ENCODE measurements at regions not wholly inside any gene's neighbourhood (a gene's known extent, or its start where the extent isn't known, plus 50 kb on each side); places are given as distances from the start of the nearest gene placed in this dataset.
A peak's percentile ranks its signal among the peaks of the same experiment; 100 is the strongest.

DNA sequence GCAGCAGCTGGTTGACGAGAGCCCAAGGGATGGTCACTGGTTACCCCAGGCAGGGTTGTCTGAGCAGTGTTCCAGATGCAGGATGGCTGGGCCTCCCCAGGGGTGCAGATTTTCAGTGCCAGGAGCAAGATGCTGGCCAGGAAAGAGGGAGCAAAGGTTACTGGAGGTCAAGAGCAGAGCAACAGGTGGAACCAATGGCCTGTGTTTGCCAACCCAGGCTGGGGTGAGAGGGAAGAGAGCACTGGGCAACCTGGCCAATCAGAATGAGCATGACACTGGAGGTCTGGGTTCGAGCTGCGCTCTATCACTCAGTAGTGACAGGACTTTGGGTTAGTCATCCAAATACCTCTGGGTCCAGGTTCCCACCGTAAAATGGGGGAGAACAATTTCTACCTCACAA is 90.6 kb upstream of the TLE3 start:
- DNase-seq (ENCODE audit: low read depth): no peak

DNA sequence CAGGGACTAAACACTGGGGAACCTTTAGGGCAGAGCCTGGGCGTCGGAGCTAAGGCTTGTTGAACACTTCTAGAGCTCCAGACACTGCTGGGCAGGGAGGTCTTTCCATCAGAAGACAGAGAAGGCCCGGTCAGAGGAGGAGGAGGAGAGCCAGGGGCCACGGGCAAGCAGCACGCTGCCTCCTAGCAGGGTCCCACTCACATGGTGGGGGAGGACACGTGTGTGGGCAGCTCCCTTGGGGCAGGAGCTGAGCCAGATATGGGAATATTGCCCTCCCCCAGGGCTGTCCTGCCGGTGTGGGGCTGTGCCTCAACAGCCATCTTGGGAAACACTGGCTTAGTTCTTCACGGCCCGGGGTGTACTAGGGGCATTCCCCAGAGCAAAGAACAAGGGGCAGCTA is 89.6 kb upstream of the TLE3 start:
- DNase-seq (ENCODE audit: low read depth): no peak

DNA sequence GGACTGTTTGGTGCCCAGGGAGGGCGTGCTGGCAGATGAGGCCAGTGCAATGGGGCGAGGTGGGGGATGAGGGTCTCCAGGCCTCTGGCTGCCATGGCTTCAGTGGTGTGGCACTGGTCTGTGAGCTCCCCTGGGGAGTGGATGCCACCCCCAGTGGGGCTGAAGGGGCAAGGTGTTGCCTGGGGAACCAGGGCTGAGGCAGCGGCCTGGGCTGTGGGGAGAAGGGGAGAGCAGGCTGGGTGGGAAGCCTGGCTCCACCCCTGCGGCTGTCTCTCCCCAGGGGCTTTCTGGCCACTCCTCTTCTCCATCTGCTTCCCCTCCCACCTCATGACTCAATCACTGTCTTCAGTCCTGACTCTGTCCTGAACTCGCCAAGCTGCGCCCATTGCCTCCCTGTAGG is 88.4 kb upstream of the TLE3 start:
- DNase-seq (ENCODE audit: low read depth): no peak

DNA sequence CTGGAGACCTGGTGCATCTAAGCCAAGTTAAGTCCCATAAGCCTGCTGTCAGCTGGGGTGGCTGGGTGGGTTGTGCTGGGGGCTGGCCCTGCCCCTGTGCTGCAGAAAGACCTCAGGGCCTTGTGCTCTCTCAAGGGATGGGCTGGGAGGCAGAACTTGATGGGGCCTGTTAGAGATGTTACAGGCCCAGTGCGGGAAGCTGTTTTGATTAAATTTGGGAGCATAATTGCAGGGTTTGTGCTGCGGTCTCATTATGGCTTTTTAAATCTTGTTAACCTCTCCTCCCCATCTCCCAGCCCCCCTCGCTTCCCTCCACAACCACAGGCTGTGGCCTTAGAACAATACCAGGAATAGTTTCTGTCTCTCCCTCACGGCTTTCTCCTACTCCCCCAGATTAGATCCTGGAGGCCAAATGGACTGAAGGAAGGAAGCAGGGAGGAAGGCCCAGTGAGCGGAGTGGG is 87.6 kb upstream of the TLE3 start:
- DNase-seq (ENCODE audit: low read depth): peak; percentile 20

DNA sequence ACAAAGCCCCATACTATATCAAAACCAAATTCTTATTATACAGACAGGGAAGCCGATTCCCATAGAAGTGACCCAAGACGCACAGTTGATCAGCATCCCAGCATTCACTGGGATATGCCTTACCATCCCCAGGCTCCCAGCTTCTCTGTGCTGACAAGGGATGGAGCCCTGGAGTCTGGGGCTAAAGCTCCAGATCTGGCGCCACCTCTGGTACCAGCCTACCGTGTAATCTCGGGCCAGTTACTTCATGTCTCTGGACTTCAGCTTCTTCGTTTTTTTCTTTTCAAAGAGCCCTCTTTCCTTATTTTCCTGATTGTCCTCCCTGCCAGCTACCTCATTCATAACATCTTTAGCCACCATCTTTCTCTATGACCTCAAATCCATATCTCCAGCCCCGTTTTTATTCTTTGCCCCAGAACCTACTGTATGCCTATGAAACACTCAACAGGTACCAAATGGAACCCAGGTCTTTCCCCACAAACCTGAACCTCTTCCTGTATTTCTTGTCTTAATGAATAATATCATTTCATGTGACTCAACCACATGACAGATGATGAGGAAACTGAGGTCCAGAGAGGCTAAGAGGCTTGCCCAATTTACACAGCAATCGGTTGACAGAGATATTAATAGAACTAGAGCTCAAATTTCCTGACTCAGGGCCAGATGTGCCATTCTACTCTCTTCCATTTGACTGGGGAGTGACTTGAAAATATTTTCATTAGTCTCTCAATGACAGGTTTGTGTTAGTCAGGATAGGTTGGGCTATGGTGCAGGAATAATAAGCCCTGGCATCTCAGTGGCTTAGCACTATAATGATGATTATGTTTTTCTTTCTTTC is 85.4 kb upstream of the TLE3 start:
- no peak for DNase-seq (ENCODE audit: low read depth)

DNA sequence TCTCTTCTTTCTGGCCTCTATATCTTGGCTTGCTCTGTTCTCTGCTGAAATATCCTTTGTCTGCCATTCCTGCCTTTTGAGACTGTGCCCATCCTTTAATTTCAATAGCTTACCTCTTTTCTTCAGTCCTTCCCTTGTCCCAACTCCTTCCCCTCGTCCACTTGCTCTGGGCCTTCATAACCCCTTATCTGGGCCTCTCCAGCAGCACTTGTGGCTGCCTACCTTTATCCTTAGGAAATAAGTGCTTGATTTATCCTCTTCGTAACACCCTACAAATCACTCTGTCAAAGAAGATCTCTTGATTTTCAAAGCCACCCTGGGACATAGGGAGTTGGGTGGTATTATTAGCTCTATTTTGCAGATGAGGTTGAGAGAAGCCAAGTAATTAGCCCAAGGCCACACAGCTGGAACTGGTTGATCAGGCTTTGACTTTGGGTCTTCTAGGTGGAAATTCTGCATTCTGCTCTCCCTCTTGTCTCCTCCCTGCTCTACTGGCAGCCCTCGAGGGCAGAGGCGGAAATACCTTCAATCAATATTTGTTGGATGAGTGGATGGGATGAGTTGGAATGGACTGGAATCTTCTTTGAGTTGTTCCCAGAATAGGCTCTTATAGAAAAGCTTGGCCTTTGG is 84.0 kb upstream of the TLE3 start:
- no peak for DNase-seq (ENCODE audit: low read depth)

DNA sequence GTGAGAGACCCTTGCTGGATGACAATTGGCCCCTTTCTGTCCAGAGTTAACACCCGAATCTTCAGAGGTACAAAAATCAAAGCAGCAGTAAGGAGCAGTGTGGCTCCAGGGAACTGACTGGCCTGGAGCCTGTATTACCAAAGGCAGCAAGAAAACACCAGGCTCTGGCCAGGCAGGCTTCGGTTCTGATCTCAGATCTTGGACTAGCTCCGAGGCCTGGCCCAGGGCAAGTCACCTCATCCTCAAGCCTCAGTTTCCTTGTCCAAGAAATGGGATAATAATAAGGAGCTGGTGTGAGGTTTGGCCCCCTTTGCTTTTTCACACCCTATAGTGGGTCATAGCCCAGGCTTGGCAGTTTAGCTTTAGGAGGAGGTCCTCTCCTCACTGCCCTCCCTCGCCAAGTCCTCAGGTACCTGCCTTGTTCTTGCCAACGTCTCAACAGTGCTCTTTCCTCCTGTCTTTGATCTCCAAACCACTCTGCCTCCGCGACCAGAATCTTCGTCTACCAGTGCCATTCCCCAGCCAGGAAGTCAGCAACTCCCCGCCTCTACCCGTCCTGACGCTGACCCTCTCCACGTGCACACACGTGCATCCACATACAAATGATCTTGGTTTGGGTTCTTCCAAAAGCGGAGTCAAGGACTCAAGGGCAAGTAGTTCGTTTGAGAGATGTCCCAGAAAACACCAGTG is 82.6 kb upstream of the TLE3 start:
- no peak for DNase-seq (ENCODE audit: low read depth)

DNA sequence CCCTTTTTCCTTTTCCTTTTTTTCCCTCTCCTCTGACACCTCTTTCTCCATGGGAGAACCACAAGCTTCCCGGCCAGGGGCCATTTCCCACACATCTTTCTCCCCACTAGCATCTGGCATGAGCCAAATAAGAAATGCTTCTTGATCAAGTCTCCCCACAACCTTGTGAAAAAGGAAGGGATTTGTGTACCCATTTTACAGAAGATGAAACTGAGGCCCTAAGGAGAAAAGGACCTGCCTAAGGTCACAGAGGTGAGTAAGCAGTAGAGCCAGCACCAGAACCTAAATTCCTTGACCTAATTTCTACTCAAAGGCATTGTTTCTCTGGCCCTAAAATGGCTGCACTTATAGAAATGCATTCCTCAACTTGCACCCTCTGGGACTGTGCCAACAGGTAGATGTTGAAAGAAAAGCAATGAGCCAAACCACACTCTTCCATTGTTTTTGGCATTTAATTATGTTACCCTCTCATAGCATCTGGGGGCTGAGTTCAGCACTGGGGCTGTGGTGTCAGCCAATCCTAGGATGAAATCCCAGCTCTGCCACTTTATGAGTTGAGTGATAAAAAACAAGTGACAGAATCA is 81.7 kb upstream of the TLE3 start:
- no peak for DNase-seq (ENCODE audit: low read depth)

DNA sequence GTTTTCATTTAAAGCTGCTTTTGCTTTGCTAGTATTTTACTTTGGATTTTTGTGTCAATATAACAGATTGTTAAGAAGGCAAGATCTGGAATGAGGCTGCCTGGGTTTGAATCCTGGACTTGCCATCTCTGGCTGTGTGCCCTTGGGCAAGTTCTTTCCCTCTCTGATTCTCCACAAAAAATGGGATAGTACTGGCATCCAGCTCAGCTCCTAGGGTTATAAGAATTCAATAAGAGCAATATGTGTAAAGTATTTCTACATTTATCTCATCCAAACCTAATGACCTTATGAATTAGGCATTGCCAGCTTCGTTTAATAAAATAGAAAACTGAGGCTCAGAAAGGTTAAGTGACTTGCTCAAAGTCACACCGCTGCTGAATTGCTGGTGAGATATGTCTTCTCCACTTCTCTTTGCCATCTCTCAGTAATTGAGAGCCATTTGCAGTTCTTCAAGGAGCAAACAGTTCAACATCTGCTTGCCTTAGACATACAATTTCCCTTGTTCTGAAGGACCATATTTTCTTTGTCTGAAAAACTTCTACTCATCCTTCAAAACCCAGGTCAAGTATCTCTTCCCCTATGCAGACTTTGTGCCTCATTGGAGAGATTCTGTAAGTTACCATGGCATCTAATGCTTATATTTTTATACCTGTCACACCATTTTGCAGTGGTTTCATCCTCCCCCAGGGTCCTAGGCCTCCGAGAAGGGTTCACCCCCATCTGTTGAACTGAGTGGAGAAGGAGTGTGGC is 80.8 kb upstream of the TLE3 start:
- DNase-seq (ENCODE audit: low read depth): no peak

DNA sequence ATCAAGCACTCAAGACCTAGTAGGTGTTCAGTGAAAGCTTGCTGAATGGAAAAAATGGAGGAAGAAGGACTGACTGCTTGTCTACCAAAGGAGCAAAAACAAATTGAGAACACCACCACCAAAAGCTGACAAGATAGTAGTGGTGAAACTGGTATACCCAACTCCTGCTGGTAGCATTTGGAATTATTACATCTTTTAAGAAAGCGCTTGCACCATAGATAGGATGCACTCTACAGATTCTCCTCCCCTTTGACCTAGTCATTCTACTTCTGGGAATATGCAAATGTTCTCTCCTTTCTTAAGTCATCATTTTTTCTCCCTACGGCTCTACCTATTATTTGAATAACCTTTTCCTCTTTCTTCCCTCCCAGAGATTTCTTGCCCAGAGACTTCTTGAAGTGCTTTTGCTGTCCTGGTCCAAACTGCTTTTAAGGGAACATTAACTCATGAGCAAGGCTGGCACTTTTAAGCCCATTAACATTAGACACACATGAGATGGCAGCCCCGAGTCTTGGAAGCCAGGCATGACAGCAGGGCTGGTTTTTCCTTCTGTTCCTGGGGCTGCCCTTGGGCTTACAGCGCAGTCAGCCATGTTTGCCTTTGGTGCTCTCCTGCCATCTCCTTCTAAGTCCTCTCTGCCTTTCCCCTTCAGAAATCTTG is 75.0 kb upstream of the TLE3 start:
- DNase-seq (ENCODE audit: low read depth): no peak

DNA sequence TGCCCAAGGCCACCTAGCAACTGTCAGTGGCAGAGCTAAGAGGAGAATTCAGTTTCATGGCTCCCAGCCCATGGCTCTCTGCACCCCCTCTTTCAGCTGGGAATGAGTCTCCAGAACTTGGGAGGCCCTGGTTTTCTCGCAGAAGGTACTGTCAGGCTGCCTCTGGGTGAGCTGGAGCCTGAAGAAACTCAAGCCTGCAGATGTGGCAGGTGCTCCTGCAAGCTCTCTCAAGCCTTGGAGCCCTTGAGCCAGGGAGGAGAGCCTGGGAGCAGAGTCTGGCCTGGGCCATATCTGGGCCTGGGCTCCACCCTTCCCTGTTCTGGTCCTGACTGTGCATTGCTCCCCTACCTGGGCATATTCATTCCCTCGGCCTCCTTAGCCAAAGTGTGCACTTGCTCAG is 74.4 kb upstream of the TLE3 start:
- no peak for DNase-seq (ENCODE audit: low read depth)

DNA sequence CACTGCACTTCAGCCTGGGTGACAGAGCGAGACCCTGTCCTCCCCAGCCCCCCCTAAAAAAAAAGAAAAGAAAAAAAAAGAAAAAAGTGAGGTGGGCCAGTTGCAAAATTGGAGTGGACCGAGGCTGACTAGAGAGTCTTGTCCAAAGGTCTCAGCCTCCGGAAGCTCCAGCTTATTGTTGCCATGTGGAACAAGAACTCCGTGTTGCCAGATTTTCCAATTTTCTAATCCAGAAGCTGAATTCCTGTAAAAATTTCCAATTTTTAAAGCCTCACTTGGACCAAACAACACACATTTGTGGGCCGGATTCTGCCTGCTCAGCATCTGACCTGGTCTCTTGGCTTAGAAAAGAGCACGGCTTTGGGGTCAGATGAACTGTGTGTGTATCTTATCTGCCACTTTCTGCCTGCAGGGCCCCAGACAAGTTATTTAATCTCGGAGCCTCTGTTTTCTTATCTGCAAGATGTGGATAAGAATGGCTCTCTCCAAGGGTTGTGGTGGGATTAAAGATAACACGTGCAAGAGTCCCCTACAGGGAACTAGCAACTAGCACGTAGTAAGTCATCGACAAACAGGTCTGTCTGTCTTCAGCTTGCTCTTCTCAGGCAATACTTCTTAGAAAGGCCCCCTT is 73.7 kb upstream of the TLE3 start:
- DNase-seq (ENCODE audit: low read depth): no peak

DNA sequence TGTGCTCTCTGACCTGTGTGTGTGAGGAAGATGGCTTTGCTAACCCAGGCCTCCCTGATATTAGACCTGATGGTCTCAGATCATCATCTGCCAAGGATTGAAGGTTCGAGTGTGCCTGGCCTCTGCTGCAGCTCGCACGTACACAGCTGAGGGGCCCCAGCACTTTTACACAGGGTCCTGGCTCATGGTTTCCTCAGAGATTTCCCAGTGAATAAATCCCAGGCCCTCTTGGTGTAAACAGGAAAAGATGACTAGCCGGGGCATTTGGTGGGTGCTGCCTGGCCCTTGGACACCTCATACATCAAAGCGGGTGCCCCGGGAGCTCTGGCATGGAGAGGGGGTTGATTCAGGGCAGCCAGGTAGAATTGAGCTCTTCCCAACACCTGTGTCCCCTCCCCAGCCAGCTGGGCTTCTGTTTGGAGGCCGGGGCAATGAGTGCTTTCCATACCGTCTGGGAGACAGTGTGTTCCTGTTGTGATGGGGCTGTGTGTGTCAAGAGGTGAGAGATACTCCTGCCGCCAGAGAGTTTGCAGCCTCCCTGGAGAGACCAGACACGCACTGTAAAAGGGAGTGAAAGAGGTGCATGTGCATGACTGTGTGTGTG is 72.5 kb upstream of the TLE3 start:
- no peak for DNase-seq (ENCODE audit: low read depth)

DNA sequence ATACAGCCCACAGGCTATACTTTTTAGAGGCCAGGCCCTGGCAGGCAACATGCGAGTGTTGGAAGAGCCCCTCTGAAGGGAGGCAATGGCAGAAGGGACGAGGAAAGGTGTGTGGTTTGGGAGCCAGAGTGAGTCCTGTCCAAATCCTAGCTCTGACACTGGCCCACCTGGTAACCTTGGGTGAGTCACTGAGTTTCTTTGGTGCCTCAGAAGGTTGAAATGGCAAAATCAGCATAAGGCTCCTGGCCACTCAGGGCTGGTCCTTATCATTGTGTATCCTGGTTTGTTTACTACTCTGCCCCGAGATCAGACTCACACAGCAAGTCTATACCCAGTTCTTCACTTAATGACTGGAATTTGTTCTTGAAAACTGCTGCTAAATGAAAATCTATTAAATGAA is 71.4 kb upstream of the TLE3 start:
- no peak for DNase-seq (ENCODE audit: low read depth)

DNA sequence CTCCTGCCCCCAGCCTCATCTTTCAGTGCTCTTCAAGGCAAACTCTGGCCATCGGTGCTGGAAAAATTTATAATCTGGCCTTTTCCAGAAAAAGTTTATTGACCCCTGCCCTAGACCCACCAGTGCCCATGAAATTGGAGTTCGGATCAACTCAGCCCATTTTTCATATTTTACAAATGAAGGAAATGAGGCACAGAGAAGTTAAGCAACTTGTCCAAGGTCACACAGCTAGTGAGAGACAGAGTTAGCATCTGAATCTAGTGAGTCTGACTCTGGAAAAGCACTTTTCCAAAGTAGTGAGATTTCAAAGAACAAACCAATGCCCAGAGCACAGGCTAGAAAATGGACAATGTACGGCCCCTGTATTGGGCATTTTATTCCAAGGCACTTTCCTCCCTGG is 69.4 kb upstream of the TLE3 start:
- no peak for DNase-seq (ENCODE audit: low read depth)

DNA sequence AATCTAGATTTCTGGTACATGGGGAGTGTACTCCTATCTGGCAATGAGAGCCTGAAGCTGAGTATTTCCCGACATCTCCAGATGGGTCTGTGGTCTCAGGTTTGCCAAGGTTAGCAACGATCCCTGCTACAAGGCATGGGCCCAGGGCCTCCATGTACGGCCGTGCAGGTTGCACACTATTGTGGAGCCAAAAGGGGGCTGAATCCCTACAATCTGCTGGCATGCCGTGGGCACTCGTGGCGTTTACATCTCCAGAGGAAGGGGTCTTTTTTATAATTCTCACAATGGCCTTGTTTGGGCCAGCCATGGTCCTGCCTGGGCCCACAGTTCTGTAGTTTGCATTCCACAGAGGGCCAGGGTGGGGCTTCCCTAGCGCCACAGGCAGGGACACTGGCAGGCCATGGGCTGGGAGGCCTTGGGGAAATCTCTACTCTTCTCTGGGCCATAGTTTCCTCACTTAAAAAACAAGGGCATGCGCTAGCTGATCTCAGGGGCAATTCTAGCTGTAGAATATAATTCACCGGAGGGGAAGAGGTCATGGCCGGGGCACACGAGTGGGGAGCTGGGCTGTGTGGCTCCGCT is 68.9 kb upstream of the TLE3 start:
- no peak for DNase-seq (ENCODE audit: low read depth)

DNA sequence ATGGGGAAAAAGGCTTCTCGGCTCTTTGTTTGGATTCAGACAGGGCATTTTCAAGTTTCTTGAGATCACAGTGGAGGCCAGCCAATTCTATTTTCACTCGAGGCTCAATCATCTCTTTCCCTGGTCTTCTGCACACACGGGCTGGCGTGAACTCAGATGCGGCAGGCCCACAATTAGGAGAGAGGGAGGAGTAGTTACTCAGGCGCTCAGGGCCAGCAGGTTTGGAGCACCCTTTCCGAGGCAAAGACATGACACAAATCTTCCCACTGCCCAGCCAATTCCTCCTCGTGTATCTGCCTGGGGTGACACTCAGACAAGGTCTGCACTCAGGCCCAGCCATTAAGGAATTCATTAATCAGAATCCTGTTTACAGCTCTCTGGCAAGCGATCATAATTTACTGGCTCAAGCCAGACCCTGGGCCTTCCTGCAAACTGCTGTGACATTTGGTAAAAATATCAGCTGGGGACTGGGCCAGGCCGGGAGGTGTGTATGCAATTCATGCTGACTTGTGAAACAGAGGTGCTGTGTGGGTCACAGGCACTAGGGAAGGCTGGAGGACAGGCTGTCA is 68.1 kb upstream of the TLE3 start:
- DNase-seq (ENCODE audit: low read depth): no peak

DNA sequence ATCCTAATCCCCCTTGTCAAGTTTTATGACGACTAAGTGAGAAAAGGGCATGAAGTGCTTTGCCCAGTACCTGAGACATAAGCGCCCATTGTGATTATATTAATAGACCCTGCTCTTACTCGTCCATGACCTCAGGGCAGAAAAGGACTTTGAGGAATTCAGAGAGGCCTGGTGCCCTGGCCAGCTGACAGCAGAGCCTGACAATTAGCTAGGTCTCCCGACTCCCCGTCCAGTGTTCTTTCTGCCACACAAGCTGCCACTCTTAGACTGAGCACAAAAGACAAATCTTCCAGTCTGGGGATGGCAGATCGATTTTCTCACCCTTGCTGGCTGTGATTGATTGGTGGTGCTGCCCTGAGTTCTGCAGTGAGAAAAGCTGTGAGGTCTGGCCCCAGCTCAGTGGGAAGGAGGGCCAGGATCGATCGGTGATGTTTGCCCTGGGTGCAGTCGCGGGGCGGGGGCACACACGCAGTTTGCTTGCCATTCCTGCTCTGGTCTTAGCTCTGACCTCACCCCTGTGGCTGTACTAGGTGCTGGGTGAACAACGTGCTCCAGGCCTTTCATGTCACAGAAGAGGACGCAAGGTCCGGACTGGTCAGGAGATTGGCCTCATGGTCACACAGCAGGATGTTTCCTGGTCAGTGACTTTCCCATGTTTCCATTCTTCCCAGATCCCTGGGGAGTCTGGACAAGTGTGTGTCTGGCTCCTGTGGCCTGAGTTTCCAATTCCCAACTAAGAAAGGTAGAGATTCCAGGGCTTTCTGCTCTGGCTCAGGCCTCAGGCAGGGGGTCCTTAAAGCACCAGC is 67.4 kb upstream of the TLE3 start:
- no peak for DNase-seq (ENCODE audit: low read depth)

Measured in M059J (cell line).